GM19193 (cell line): ENCODE measurements at regions not wholly inside any gene's neighbourhood (a gene's known extent, or its start where the extent isn't known, plus 50 kb on each side); places are given as distances from the start of the nearest gene placed in this dataset.

ENCODE experiments used
- POLR2A ChIP-seq: IDR thresholded peaks from 4 replicates; pipeline ENCODE4 v1.6.1; 2011; ENCODE audit not compliant: insufficient read depth, insufficient read length; ENCODE audit errors: extremely low read depth

DNA sequence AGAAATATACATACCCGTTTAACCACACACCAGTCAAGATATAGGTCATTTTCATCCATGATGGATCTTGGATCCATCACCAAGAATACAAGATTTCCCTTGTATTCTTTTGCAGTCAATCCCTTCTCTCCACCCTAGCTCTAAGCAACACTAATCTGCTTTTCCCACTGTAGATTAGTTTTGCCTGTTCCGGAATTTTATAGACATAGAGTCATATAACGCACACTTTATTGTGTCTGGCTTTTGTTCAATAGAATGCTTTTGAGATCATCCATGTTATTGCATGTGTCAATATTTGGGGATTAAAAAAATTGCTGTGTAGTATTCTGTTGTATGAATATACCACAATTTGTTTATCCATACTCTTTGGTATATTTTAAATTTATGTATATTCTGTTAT, 235.6 kb upstream of the BCOR start:
- TF ChIP-seq POLR2A = no peak

DNA sequence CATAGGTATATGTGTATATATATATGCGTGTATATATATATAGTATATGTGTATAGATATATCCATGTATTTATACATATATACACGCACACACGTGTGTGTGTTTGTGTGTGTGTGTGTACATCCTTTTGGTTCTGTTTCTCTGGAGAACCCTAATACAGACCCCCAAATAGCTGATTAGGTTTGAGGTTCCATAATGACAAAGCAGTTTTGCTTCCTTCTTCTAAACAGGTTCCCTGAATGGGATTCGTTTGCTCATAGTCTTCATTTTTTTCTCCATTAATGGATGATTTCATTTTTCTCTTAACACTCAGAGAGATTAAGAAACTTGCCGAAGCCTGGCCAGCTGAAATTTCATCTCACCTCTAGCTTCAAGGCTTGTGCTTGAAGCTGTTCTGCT, 234.0 kb upstream of the BCOR start:
- no peak for TF ChIP-seq POLR2A

DNA sequence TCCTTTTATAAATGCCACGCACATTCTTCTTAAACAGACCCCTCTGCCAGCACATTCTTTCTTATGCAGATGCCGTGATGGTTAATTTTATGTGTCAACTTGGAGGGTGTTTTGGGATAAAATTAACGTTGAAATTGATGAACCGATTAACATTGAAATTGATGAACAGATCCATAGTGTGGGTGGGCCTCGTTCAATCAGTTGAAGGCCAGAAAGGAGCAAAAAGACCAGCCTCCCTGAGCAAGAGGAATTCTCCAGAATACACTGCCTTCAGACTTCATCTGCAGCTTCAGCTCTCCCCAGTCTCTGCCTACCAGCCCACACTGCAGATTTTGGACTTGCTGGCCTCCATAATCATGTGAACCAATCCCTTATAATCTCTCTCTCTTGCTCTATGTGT, 233.6 kb upstream of the BCOR start:
- no peak for TF ChIP-seq POLR2A

DNA sequence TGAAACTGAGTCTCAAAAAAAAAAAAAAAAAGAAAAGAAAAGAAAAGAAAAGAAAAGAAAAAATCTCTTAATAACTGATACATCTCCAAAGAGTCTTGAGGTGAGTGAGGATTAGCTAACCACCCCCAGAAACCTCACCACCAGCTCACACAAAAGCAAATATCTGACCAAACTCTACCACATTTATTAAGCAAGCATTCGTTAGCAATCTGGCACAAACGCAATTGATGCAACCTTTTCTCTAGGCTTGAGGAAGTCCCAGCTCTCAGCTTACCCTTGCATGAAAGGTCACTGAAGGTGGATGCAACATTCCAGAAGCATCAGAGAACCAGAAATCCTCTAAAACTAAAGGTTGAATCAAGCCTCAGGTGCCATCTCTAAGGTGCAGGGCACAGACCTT, 231.9 kb upstream of the BCOR start:
- TF ChIP-seq POLR2A = no peak

DNA sequence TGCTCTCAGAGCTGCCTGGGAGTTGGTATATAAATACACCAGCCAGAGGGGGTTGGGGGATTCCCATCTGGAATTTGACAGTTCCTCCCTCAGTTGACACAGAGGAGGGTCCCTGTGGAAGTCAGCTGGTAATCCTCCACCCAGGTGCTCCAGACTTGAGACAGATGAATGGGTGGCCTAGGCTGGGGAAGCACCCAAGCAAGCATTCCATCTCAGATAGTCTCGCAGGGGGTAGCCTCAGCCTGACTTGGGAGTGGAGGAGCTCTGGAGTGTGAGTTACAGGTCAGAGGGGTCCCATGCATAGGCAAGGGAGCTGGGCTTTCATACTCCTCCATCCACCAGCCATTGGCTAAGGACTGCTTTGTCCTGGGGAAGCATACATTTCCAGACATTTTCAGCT, 229.3 kb upstream of the BCOR start:
- no peak for TF ChIP-seq POLR2A

DNA sequence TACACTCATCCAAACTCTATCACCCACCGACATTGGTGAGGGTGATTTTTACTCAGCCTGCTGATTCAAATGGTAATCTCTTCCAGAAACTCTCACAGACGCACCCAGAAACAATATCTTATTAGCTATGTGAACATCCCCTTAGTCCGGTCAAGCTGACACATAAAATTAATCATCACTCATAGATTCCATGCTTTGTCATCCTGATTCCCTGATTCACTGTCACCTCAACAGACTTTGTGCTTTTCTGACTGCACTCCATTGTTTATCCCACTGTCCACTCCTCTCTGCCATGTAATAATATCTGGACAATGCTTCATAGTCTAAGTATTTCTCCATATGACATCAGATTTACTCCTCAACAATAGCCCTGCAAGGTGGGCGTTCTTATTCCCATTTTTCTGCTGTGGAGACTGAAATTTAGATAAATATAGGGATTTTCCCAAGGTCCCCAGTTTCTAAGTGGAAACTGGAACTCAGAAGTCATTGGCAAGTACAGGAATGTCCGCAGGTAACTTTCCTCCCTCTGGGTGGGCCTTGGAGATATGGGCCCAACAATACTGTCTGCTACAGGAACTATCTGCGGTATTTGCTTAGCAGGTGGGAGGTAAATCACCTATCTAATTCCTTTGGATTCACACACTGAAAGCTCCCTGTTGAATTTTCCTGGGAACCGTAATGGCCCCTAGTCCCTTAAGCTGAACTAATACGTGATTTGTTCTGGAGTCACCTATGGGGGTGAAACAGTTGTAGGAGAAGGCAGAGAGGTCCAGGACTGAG, 228.6 kb upstream of the BCOR start:
- TF ChIP-seq POLR2A = no peak

DNA sequence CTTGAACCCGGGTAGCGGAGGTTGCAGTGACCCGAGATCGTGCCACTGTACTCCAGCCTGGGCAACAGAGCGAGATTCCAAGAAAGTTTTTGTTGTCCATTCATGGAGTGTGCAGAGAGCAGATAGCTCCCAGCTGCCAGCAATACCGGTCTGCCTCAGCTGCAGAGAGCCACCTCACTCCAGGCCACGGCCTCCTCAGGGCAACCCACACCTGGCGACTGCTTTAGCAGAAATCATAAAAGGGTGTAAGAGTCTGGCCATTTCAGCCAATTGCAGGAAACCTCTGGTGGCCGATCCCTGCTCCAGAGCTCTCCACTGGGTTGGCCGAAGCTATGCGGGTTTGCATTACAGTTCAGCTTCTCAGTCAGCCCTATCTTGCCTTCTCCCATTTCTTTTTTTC, 227.4 kb upstream of the BCOR start:
- no peak for TF ChIP-seq POLR2A

DNA sequence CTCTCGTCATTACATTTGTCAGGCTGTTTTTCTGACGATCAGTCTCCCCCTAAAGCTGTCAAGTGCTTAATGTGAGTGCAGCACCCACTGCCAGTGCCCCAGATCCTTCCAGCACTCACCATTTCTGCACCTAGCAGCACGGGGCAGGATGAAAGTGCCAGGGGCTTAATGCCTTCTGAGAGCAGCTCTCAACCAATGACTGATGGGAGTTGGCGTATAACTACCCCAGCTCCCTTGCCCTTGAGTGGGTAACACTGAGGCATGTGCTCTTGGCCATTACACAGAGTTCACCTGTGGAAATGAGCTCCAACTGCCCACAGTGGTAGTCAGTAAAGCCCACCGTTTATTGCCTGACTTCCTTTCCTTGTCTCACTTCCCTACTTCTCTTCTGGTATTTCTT, 226.2 kb upstream of the BCOR start:
- no peak for TF ChIP-seq POLR2A

DNA sequence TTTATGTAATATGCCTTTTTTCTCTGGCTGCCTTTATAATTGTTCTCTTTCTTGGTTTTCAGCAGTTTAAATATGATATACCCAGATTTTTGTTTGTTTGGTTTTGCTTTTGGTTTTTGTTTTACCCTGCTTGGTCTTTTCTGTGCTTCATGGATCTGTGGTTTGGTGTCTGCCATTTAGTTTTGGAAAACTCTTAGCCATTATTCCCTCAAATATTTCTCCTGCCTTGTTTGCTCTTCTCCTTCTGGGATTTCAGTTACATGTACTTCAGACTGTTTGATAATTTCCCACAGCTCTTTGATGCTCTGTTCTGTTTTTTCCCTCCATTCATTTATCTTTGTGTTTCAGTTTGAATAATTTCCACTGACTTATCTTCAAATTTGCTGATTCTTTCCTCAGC, 223.1 kb upstream of the BCOR start:
- no peak for TF ChIP-seq POLR2A

DNA sequence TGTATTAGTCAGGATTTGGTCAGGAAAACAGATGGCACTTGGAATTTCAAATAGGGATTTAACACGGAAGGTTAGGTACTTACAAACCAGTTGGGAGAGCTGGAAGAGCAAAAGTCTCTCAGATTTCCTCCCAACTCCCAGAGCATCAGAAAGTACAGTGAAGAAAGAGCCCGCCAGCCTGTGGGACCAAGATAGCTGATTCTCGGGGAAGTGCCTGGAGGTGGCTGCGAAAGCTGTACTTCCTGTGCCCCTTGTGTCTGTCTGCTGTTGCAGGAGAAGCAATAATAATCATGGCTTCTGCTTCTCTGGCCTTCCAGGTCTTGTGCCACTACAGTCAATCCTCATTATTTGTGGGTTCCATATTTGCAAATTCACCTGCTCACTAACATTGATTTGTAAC, 221.0 kb upstream of the BCOR start:
- TF ChIP-seq POLR2A = no peak

DNA sequence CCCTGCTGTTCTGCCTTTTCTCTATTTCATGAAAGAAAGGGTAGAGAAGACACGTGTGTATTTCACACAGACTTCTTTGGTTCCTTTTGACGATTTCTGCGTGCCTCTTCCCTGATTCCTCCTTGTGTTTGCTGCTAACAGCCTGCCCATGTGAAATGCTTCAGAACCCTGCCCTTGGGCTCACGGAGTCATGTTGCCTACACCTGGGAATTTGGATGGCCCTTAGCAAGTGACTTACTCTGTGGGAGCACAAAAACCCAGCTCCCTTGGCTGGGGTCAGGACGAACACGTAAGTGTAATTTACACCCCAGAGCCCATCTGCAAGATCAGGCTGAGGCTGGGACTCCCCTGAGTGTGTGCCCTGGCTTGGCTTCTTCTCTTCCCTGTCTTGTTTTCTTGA, 220.3 kb upstream of the BCOR start:
- TF ChIP-seq POLR2A = no peak

DNA sequence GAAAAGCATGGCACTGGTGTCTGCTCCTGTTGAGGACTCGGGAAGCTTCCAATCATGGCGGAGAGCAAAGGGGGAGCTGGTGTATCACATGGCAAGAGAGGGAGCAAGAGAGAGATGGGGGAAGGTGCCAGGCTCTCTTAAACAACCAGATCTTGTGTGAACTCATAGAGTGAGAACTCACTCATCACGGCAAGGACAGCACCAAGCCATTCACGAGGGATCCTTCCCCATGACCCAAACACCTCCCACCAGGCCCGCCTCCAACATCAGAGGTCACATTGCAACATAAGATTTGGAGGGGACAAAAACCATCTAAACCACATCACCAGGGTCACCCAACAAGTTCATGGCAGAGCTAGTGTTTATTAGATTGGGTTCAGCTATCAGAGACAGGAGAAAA, 218.7 kb upstream of the BCOR start:
- TF ChIP-seq POLR2A = no peak

DNA sequence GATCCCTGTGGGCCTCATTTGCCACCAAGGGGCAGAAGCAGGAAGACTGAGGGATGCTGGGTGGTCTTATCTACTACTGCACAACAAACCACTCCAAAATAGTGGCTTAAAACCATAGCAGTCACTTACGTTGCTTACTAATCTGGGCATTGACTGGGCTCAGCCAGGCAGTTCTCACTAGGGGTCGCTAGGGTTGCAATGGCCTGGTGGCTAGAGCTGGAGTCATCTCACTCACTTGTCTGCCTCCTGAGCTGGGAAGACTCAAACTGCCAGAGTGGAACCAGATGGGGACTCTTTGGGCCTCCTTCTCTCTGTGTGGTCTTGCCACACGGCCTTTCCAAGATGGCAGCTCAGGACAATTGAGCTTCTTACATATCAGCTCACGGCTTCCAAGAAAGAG, 216.3 kb upstream of the BCOR start:
- no peak for TF ChIP-seq POLR2A

DNA sequence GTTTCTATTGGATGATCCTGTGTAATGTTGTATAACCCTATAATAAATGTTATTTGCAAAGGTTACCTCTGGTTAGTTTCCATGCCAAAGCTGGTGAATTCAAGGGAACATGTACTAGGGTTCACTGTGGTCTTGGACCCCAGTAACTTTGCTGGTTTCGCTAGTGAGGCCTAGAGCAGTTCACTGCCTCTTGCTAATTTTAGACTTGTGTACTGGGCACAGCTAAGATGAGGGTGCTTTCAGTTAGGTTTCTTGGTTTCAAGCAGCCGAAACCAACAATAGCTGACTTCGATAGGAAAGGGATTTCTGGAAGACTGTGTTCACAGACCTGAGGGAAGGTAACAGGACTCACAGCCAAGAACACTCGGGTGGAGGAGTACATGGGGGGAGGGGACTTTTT, 215.5 kb upstream of the BCOR start:
- no peak for TF ChIP-seq POLR2A

DNA sequence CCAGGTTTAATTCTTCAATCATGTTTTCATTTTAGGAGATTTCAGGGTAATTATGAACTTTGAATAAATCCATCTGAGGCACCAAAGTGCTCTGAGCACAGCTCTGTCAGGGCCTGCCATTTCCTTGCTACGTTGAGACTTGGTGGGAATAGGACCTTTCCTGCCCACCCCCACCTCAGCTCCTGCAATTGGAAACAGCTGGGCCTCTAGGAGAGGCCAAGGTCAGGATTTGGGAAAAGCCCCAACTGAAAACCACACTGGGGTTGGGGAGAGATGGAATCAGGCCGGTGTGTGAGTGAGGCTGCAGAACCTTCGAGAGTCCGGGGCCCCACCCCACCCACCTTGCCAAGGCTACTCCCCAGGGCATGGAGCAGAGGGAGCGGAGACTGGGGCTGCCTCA, 212.7 kb upstream of the BCOR start:
- TF ChIP-seq POLR2A = no peak

DNA sequence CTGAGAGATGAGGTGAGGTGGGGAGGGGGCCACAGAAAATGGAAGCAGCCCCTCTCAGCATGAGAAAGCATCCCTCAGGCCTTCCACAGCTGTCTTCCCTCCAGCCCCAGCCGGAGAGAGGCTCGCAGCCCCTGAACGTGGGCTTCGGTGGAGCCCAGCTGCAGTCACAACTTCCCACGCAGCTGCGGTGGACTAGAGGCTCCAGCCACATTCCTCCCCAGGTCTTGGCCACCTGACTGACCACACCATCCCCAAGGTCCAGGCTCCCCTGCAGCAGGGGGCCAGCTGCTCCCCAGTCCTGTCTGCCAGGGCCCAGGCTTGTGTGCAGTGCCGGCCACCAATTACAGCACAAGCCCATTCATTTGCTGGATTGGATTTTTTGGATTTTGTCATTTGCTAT, 212.3 kb upstream of the BCOR start:
- no peak for TF ChIP-seq POLR2A

DNA sequence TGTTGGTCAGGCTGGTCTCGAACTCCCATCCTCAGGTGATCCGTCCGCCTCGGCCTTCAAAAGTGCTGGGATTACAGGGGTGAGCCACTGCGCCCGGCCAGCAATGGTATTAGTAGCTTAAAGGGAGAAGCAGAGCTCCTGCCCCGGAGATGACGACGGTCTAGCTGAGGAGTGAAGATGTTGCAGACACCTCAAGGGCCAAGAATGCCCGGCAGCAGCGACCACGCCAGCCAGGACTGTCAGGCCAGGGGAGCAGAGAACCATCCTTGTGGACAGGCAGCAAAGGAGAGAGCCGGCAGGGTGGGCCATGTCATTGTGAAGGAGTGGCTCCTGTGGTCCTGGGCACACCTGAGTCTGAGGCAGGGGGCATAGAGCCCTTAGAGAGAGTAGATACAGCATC, 210.1 kb upstream of the BCOR start:
- no peak for TF ChIP-seq POLR2A
